ENCODE measurements at regions not wholly inside any gene's neighbourhood (a gene's known extent, or its start where the extent isn't known, plus 50 kb on each side); places are given as distances from the start of the nearest gene placed in this dataset.

DNA sequence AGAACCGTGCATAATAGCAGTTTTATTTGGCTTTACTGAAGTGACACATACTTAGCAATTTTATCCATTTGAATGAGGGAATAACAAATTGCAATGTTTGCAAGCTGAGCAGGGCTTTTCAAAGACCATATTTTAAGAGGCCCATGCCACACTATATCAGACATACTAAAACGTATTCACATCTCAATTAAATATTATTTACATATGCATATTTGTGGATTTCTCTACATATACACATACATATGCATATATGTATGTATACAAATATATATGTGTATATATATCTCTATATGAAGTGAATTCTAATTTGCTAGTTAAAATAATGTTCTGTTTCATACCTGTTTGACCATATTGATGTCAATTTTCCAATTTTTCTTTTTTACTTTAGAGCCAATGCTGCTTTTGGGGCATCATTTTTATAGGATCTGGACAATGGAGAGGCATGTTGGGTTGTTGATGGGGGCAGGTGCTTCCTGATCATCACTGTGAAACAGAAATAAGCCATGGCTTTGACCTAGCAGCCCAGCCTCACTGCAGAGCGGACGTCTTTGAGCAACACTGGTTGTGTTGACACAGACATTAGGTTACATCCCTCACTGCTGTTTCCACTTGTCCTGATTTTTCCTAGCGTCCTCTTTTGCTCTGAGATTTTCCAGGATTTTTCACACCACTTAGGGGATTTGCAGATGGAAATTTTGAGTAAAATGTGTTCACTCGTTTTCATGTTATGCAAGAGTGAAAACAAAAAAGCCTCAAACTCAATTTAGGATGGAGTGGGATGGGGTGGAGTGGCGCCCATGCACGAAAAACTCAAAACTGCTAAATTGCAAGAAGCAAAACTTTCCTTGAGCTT is 56.9 kb downstream of the RDH14 start:
- no peak for DNase-seq

DNA sequence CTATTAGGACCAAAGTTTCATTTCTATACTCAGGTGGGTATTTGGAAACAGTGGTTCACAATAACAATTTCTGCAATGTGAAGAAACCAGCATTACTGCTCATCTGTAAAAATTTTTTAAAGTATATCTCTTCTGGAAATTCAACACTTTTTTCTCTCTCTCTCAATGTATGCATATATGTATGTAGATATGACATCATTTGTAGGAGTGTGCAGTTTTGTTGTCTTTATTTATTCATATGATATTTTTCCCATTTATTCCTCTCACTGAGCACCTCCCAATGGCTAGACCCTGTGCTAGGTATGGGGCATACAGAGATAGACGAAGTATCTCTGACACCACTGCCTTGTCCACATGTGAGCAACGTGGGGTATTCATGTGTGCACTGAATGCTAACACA is 58.3 kb downstream of the RDH14 start:
- no peak for DNase-seq

DNA sequence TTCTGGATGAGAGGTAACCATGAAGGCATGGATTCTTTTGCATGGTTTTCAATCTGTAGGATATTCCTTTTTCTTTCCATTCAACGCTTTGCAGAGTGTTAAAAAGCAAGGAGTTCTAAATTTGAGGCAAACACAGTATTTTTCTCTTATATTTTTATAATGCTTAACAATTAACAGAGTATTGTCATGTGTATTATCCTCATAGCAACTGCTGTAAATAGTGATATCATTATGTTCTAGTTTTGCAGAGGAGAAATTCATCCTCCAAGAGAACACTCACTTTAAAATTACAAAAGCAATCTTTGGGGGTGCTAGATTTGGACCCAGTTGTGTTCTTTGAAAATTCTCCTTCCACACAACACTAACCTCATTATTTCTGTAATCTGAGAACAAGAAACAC is 58.7 kb downstream of the RDH14 start:
- no peak for DNase-seq

DNA sequence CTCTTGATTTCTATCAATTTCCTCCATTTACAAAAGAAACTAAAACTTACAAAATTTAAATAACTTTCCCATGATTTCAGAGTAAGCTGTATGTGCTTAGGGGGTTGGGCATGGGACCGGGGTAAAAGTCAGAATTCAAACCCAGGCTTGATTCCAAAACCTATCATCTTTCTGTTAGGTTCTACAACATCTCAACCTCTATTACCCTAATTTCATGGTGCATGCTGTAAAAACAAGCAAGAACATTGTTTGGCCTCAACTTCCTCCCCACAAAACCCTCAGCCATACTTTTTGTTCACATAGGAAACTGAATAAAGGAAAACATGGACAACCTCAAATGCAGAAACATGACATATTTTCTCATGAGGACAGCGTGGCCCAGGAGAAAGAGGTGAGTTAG is 59.3 kb downstream of the RDH14 start:
- no peak for DNase-seq

DNA sequence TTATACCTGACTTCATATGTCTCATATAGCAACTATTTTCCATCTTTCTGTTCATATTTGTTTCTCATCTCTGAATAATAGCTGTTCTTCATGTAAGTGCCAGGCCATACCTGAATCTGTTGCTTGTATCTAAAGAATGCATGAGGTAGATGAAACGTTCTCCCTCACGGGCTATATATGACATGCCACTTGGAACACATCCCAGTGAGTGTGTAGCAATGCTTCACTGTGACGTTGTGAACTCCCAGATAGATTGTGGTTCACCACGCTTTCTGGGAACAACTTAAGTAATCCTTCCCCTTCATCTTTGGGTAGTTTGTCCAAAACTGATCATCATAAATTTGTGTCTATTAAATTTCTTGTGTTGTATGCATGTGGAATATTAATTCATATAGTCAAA is 60.1 kb downstream of the RDH14 start:
- peak in 1 of 3 donors; percentile 38 for DNase-seq

DNA sequence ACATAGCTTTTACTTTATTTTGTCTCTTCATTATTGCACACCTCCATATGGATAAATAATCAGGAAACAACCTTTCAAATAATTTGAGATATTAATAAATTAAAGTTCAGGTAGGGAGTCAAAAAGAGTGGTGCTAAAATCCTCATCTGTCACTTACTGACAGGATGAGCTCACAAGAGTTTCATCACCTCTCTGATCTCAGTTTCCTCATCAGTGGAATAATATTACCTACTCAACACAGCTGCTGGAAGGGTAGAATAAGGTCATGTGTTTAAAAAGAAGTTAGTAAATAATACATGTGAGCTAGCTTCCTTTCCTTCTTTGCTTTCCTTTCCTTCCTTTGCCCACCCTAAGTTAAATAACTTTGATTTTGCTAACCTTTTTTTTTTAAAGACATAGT is 61.9 kb downstream of the RDH14 start:
- DNase-seq = no peak

DNA sequence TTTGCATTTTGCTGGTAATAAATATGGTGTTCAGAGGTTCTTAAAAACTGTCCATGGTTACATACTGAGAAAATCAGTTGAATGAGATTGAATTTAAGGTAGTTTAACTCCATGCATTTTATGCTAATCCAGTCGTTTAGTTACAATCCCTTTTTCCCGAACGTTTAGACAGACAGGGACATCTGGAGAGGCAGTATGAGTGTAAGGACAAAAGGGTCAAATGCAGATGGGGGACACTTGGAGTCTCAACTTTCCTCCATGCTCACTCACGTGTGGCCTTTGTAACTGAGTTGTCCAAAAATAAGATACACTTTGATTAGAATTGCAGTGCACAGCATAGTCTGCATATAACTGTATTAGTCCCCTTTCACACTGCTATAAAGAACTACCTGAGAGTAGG is 63.9 kb downstream of the RDH14 start:
- peak in 1 of 3 donors; percentile 7 for DNase-seq

DNA sequence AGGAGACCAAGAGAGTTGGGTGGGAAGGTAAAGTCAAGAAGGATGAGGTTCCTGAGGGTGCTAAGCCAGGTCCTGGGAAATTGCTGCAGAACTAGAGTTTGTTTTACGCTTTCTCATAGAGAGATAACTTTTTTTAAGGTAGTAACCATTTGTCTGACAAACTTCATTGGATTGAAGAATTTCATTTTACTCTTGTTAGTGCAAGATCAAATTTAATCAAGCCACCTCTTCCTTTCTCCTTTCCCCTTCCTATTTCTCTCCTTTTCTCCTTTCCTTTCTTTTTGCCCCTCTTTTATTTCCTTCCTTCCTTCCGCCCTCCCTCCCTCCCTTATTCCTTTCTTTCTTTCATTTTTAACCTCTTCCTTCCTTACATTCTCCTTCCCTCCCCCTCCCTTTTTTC is 65.4 kb downstream of the RDH14 start:
- no peak for DNase-seq

DNA sequence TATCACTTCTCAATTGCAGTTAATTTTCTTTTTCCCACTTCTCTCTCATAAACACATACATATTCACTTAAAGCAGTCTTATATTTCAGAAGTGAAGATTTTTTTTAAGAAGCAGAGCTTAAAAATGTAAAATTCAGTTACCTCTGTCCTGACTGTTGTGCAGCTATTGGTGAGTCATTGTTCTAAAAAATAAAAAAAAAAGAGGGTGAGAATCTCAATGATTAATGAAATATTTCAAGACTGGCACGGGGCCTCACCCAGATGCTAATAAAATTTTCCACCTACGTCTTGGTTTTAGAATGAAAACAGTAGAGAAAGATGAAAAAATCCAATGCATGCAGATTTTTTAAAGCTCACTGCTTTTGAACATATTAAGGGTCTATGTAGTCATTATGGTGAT is 67.7 kb downstream of the RDH14 start:
- no peak for DNase-seq

DNA sequence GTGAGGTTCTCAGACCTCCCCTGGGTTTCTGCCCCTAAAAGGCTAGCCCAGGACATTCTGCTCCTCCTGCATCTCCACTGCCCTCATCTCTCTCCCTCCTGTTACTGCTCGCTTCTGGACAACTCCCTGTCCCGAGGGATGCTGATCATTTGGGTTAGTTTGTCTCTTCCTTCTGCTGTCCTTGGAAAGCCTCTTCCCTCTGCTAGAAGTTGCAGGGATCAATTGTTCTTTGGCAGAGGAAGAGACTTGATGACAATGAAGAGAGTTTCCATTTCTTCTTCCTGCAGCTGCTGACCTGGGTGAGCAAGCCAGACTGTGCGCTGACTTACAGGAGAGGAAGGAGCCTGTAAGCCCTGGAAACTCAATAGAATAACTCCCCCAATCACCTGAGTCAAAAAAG is 68.9 kb downstream of the RDH14 start:
- no peak for DNase-seq

DNA sequence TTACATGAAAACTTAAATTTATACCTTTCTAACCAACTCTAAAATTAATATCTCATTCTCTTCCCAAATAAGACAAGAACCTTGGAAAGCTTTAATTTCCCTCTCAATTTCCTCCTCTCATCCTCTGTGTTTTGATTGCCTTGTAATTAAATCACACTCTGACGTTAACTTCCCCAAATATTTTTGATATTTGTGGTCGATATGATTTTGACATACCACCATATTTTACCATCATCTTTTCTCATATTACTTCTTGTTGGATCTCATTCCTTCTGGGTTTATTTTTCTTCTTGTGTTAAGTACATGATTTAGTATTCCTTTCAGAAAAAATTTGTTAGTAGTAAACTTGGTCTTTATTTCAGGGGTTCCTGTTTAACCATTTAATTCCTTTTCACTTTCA is 69.6 kb downstream of the RDH14 start:
- DNase-seq = no peak

DNA sequence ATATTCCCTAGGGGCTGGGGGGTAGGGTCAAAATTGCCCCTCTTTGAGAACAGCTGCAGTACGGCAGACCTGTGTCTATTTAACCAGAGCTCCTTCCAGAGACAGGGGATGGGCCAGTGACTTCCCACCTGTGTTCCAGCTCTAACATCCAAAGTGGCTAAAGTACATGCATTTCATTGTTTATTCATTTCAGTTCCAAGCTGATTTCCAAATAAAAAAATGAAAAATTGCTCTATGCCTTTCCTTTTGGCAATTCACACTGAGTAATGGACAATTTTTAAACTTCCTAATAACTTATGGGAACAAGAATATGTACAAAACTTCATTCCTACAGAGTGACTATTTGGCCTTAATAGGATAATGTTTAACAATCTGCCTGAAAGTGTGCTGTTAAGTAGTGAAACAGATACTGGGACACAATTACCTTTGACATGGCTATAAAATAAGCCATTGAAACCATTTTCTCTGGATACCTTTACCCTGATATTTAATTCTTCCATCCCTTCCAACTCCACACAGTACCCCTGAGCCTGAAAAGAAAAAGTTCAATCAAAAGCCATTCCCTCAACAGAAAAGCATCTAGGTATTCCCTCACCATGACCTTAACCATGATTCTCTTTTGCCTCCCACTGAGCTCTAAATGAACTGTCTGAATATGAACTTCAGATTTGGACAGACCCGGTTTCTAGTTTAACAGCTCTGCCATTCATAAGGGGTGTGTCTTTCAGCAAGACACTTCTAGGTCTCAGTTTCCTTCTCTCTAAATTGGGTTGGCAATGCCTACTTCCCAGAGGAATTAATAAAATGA is 73.1 kb downstream of the RDH14 start:
- DNase-seq = no peak

DNA sequence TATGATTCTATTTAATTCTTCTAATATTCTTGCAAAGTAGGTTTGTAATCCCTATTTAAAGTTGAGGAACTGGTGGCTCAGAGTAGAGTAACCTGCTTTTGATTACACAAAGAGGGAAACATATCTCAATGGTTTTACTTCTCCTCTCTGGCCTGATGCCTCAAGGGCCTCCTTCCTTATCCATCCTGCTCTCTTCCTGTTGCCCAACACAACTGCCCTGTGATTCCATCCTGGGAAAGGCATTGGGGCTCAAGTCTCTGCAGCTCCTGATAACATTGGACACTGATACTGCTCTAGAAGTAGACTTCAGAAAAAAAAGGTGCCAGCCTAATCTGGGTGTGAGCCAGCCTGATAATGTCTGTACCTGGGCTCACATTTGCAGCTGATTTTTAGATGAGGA is 75.8 kb downstream of the RDH14 start:
- no peak for DNase-seq

DNA sequence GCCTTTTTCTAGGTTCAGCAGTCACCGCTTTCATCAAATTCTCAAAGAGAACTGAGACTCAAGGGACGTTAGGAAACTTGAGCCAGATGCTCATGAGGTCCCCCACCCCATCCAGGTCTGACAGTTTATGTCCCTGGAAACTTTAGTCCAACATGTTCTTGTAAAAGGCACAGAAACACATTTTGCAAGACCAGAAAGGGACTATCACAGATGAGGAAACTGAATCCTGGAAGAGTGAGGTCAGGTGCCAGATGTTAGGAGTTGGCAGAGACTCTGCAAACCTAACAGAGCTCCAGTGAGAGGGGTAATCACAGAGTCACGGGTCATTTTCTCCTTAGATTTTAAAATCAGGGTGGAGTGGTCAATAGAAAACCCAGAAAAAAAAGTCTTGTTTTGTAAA is 76.6 kb downstream of the RDH14 start:
- no peak for DNase-seq

DNA sequence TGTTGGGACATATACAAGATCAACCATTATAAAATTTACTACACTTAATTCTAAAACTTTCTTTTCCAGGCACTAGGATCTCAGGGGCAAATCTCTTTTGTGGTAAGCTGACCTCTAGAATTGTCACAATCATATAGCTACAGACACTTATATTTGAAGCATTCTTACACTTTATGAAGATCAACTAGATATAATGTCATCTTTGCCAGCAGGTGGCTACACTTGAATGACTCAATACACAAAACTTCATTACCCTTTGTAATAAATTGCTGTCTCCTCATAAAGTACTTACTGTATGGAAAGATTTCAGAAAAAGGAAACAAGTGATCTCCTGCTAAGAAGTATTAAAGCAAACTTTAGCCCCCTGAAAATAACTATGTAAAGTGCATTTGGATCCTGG is 77.8 kb downstream of the RDH14 start:
- DNase-seq = no peak

DNA sequence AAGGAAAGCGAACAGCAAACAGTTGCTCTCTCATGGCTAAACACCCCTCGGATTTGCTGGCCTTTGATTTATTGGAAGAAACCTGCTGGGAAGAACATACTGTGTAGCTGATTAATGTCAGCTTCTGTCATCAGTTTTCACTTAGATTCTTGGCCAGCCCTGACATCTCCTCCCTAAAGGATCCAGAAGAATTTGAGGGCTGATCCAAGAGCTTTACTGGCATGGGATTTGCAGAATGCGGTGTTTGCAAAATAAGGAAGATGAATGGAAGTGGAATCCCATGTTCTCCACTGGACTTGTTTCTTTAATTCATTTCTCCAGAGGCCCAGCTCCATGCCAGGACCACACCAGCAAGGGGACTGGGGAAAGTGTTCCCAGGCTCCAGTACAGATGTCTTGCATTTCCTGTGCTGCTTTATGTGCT is 80.5 kb downstream of the RDH14 start:
- DNase-seq = no peak

DNA sequence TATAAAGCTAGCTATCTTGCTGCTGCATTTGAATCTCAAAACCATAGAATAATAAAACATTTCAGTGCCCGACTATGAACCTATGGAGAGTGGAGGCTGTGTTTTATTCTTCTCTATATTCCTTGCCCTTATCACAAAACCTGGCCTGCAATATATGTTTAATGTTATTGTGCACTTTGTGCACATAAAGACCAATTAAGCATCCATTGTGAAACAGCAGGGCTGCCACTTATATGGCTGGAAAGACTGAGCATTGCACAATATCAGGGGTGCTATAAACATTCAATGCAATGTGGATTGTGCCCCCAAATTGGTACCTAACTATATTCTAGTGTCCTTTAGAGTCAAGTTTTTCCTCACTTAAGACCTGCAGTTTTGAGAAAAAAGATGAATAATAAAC is 83.2 kb downstream of the RDH14 start:
- no peak for DNase-seq

DNA sequence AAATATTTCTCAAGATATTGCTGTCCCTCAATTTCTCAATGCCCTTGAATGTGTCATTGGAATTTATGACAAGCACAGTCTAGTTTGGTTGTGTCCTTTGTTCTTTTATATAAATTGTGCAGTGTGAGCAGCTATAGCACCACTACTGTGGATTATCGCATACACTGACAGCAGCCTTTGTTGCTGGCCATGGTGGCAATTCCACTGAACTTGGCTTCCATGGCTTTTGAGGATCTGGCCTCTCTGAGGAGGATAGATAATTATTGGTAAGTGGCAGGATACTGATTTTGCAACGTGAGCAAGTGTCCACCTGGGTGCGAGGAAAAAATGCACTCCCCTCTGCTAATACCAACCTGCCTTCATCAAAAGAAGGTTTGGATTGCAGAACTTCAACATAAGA is 84.0 kb downstream of the RDH14 start:
- no peak for DNase-seq

DNA sequence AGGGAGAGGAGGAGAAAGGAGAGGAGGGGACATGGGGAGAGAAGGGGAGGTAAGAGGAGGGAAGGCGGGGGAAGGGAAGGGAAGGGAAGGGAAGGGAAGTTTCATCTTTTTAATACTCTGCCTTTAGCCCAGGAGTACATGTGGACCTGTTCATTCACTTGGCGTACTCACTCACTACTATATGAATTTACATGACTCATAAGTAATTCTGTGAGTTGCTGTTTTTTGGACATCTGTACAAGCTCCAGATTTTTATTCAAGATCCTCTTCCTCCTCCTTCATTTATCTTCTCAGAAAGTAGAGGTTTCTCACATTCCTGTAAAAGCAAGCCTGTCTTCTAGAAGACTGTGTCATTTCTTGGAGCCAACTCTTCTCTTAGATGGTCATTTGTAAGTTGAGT is 84.6 kb downstream of the RDH14 start:
- DNase-seq = no peak

DNA sequence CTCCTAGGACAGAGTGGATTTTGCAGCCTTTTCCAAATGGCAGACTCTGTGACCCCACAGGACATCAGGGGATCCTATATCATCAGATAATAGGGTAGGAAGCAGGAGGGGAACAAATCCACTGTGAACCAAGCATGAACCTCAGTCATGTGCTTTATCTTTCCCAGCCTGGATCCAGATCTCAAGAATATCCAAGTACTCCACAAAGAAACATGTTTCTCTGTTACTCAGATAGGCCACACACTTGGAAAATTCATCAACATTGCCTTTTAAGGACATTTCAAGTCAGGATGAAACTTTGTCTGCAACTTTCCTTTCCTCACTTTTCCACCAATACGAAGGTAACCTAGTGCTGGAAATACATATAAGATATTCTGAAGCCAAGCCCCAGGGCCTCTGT is 85.8 kb downstream of the RDH14 start:
- no peak for DNase-seq

DNA sequence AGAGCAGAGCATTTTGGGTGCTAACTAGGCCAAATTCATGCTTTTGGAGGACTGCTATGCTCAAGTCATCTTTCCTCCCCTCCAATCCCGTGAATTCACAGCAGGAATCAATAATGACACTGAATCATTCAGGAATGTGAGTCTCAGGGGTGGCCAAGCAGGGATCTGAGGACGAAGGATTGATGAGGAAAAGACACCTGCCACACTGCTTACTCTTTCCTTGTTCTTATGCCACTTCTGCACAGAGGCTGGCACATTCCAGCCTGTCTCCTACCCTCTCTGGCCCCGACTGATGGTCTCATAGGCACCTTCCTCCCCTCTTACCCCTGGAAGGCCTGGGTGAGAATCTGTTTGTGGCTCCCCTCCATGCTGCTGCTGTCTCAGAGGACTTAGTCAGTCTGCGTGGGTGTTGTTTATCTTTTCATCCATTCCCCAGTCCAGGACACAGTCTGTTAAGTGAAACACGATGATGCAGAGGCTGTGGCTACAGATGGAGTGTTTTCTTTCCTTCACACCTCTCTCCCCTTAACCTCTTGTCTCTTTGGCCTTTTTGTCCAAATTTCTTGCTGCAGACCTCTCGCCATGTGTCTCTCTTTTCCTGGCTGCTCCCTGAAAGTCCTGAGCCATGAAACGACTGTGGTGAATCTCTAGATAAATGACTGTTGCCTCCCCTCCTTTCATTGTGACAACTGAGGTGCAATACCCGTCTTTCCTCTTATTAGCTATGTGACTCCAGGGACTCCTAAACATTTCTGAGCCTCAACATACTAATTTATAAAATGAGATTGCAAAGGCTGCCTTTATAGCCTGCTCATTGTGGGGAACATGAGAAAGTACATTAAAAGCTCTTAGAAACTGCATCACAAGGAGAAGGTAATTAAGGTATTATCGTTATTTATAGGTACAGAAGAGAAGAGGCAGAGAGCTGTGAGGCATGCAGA is 86.9 kb downstream of the RDH14 start:
- no peak for DNase-seq

DNA sequence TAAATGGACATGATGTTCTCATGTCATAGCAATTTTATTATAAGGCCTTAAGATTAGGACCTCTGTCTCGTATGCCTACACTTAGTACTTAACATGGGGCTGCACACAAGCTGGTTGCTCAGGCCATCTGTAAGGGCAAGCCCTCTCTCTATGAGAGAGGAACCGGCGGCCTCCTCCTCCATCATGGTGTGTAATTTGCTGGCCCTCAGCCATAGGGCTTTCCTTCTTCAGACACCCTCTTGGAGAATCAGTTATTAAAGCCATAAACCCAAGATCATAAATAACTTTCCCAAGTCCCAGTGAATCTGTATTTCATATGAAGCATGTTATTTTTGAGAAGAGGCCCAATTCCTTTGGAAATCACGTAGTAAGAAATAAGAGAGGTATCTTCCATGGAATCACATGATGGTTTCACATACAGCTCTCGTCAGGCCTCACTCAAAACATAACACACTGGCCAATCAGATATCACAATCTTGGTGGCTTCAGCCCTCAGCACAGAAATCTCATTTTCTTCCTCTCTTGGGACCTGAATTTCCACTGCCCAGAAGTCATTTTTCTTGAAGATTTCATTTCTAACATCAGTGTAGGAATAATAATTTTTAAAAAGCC is 92.6 kb downstream of the RDH14 start:
- DNase-seq = no peak

DNA sequence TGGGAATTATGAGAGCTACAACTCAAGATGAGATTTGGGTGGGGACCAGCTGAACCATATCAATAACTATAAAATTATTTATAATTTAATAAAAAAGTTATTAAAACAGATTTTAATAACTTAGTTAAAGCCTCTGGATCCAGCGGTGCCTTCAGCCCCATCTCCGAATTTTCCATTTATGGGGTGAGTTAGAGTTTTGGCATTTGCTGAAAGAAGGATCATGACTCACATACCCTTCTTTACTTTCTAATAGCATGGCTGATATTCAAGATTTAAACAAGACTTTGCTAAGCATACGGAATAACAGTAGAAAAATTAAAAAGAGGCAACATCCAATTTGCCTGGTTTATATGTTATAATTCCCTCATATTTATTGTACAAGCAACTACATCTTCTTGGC is 94.5 kb downstream of the RDH14 start:
- DNase-seq = no peak

Measured in suppressor macrophage treated with lipopolysaccharide for 1 hour (primary cell).